ENCODE measurements at regions not wholly inside any gene's neighbourhood (a gene's known extent, or its start where the extent isn't known, plus 50 kb on each side); places are given as distances from the start of the nearest gene placed in this dataset.

DNA sequence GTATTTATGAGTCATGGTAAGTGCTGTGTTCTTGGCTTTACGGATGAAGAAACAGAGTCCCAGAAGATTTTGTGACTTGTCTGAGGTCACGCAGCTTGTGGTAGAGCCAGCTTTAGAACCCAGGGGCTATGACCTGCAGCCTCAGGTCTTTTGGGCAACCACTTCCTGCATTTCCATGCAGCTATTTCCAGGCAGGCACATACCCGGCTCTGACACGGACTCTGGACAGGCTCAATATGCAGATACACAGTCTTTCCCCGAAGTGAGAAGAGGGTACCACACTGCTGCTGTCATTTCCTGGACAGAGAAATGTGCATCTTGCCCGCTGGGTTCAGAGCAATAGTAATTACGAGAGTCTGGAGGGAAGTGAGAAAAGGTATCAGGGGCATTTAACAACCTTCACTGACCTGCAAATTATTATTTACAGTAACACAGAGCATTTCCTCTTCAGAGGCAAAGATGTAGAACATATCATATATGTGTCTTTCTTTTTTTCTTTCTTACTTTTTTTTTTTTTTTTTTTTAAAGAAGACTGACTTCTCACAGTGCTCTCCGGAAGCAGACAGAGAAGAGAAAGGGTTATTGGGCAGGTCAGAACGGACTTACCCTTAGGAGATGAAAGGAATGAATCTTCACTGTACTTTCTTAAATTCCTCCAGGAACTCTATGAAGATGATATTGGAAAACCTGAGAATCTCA is 185.1 kb downstream of the CLIC5 start:
- in situ Hi-C loops (cut with HindIII; ENCODE audit: low sequenced_read_pairs) = loop anchor here (5.0 kb wide), 1 partner anchor 58 kb away; no protein-coding TSS in a partner anchor

DNA sequence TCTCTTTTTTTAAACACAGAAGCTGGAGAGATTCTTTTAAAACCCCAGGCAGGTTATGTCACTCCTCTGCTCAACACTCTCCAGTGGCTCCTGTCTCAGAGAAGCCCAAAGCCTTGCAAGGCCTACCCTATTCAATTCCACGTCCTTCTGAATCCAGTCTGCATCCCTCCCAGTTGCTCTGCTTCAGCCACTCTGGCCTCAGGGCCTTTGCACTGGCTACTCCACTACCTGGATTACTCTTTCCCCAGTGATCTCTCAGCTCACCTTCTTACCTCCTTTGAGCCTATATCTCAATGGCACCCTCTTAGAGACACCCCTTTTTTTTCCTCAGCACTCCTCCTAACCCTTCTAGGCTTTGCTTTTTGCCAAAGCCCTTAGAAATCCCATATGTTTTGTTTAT is 185.8 kb downstream of the CLIC5 start:
- no peak for TF ChIP-seq CTCF (IDR thresholded peaks at IDR 0.05; ENCODE audit: low read depth, low read length, missing control alignments)
- H3K4me3 ChIP-seq (ENCODE audit: low read depth, low read length) = no peak overlapping the region
- in situ Hi-C loops (cut with HindIII; ENCODE audit: low sequenced_read_pairs) = loop anchor here (5.0 kb wide), 1 partner anchor 58 kb away; no protein-coding TSS in a partner anchor
- DNase-seq (ENCODE audit: low read depth) = no peak

More for the DNA sequence above, 185.1 kb downstream of the CLIC5 start:
- DNase-seq (ENCODE audit: low read depth) = no peak
- no peak overlapping the region for H3K4me3 ChIP-seq (ENCODE audit: low read depth, low read length)
- no peak for TF ChIP-seq CTCF (IDR thresholded peaks at IDR 0.05; ENCODE audit: low read depth, low read length, missing control alignments)

DNA sequence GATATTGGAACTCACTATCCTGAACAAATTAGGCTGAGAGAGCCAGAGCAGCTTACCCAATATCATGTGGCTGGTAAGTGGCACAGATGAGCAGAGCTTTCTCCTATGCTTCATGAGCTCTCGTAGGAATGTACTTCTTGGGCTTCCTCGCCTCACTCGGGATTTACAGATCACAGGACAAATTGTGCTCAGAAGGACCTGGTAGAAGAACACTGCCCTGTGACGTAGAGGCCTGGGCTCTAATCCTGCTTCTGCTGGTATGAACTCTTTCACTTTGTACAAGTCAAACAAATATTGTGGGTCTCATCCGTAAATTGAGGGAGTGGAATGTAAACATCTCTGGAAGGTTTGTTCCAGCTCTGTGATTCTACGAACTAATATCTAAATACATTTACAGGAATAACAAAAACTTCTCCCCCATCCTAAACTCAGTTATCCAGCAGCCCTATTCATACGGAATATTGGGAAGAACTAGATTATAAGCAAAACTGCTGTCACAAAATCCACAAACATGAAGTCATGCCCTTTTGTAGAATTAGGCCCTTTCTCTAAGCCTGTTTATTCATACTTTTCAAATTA is 187.6 kb downstream of the CLIC5 start:
- DNase-seq (ENCODE audit: low read depth) = no peak
- no peak for TF ChIP-seq CTCF (IDR thresholded peaks at IDR 0.05; ENCODE audit: low read depth, low read length, missing control alignments)
- in situ Hi-C loops (cut with HindIII; ENCODE audit: low sequenced_read_pairs) = no loop called here
- no peak overlapping the region for H3K4me3 ChIP-seq (ENCODE audit: low read depth, low read length)

DNA sequence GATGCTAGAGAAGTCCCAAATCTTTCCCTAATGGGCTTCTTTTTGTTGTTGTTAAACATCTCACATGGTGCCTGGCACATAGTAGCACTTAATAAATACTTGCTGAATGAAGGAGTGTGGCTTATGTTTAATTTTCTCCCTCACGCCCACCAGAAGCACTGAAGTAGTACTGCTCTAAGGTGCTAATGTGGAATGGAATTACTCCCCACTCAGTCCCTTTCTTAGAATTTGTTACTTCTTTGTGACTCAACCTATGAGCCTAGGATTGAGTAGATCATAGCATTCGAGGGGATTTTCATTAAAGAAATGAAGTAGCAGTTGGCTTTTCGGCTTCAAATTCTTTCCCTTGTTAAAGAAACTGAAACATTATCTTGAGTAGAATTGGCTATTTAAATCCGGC is 192.8 kb downstream of the CLIC5 start:
- in situ Hi-C loops (cut with HindIII; ENCODE audit: low sequenced_read_pairs) = no loop called here
- H3K4me3 ChIP-seq (ENCODE audit: low read depth, low read length) = no peak overlapping the region
- TF ChIP-seq CTCF (IDR thresholded peaks at IDR 0.05; ENCODE audit: low read depth, low read length, missing control alignments) = no peak
- DNase-seq (ENCODE audit: low read depth) = no peak

DNA sequence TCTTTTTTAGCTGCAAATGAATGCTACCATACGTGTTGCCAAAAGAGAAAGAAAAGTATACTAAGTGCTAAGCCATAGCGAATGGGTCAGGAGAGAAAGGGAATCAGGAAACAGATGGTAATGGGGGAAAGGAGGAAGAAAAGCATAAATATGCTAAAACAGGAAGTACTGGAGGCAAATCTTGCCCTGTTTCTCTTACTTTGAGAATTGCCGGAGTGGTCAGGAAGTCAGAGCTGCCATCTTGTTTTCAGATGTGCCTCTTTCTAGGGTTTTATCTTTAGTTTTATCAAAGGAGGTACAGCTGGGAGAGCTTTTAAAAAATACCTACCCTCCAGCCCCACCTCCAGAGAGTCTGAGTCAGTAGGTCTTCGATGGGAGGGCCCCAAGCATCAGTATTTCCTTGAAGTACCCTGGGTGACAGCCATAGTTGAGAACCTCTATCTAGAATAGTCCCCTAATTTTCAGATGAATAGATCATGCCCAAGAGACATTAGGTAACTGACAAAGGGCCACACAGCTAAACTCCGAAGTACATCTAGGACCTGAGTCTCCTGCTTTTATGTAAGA is 193.3 kb downstream of the CLIC5 start:
- in situ Hi-C loops (cut with HindIII; ENCODE audit: low sequenced_read_pairs) = no loop called here
- TF ChIP-seq CTCF (IDR thresholded peaks at IDR 0.05; ENCODE audit: low read depth, low read length, missing control alignments) = no peak
- no peak overlapping the region for H3K4me3 ChIP-seq (ENCODE audit: low read depth, low read length)
- DNase-seq (ENCODE audit: low read depth) = no peak

GRCh38 chr6:45818655-45819054 is 197.0 kb downstream of the CLIC5 start:
- in situ Hi-C loops (cut with HindIII; ENCODE audit: low sequenced_read_pairs) = no loop called here
- TF ChIP-seq CTCF (IDR thresholded peaks at IDR 0.05; ENCODE audit: low read depth, low read length, missing control alignments) = no peak
- no peak for DNase-seq (ENCODE audit: low read depth)
- no peak overlapping the region for H3K4me3 ChIP-seq (ENCODE audit: low read depth, low read length)

All from astrocyte of the cerebellum (primary cell).